DOHH2 (cell line): ENCODE measurements at regions not wholly inside any gene's neighbourhood (a gene's known extent, or its start where the extent isn't known, plus 50 kb on each side); places are given as distances from the start of the nearest gene placed in this dataset.

Experiments
- H3F3A ChIP-seq: fragments of 200-600 bp; sonication (generic), shearing (Covaris generic); 2 replicates; pipeline ENCODE4 v1.6.0; 2016; ENCODE audit warnings: antibody characterized with exemption, mild to moderate bottlenecking; ENCODE audit not compliant: control insufficient read depth, insufficient read depth
- H3K27ac ChIP-seq: fragments of 200-600 bp; sonication (generic); 2 replicates; pipeline ENCODE4 v1.5.1; 2014; ENCODE audit warnings: low read depth, mild to moderate bottlenecking, low read length, moderate library complexity
- H3K27me3 ChIP-seq: fragments of 200-600 bp; sonication (generic); 2 replicates; pipeline ENCODE4 v1.6.1; 2014; ENCODE audit warnings: mild to moderate bottlenecking, low read length, mixed read lengths; ENCODE audit not compliant: control insufficient read depth
- H3K36me3 ChIP-seq: fragments of 200-600 bp; sonication (generic); 2 replicates; pipeline ENCODE4 v1.6.1; 2014; ENCODE audit warnings: mild to moderate bottlenecking, low read length, moderate library complexity, mixed read lengths; ENCODE audit not compliant: control insufficient read depth
- H3K4me1 ChIP-seq: fragments of 200-600 bp; sonication (generic); 2 replicates; pipeline ENCODE4 v1.6.1; 2014; ENCODE audit warnings: mild to moderate bottlenecking, low read length, mixed read lengths; ENCODE audit not compliant: control insufficient read depth
- H3K4me2 ChIP-seq: fragments of 200-600 bp; sonication (generic); 2 replicates; pipeline ENCODE4 v1.6.0; 2014; ENCODE audit warnings: mild to moderate bottlenecking, low read length, moderate library complexity
- H3K4me3 ChIP-seq: fragments of 200-600 bp; sonication (generic); 2 replicates; pipeline ENCODE4 v1.5.1; 2014; ENCODE audit warnings: mild to moderate bottlenecking, low read length, mixed read lengths
- H3K79me2 ChIP-seq: fragments of 200-600 bp; sonication (generic); 2 replicates; pipeline ENCODE4 v1.6.1; 2014; ENCODE audit warnings: mild to moderate bottlenecking, low read length, mixed read lengths; ENCODE audit not compliant: control insufficient read depth
- H3K9me2 ChIP-seq: fragments of 200-600 bp; sonication (generic); replicated peaks from 2 replicates; pipeline ENCODE4 v1.6.1; 2014; ENCODE audit warnings: mild to moderate bottlenecking, low read length, mixed read lengths; ENCODE audit not compliant: control insufficient read depth
- H3K9me3 ChIP-seq: fragments of 200-600 bp; sonication (generic); 2 replicates; pipeline ENCODE4 v1.6.1; 2014; ENCODE audit warnings: antibody characterized with exemption, low read length, mixed read lengths; ENCODE audit not compliant: control insufficient read depth, insufficient read depth
- H4K20me1 ChIP-seq: fragments of 200-600 bp; sonication (generic); 2 replicates; pipeline ENCODE4 v1.6.0; 2014; ENCODE audit warnings: low read depth, mild to moderate bottlenecking, antibody characterized with exemption, low read length, moderate library complexity; ENCODE audit not compliant: control insufficient read depth, insufficient read depth
- EZH2phosphoT487 ChIP-seq: fragments of 200-600 bp; sonication (generic); IDR thresholded peaks from 2 replicates; pipeline ENCODE4 v1.6.1; 2017; ENCODE audit warnings: borderline replicate concordance, mild to moderate bottlenecking, antibody characterized with exemption, low read length, moderate library complexity, mixed read lengths
- TF ChIP-seq, protein P1 (sequence below): fragments of 200-600 bp; sonication (generic); IDR thresholded peaks from one replicate; pipeline ENCODE4 v1.5.1; 2014; ENCODE audit warnings: antibody characterized with exemption, mild to moderate bottlenecking, low read depth, low read length; ENCODE audit not compliant: poor library complexity, severe bottlenecking

GRCh38 chr10:108583877-108584276 is 1339.4 kb downstream of the XPNPEP1 start:
- no peaks in the 10 kb centered on the region for H4K20me1 ChIP-seq
- no peaks in the 10 kb centered on the region for H3K9me3 ChIP-seq
- H3F3A ChIP-seq = no peaks in the 10 kb centered on the region
- no peak overlapping the region for H3K27ac ChIP-seq
- H3K4me1 ChIP-seq = no peaks in the 10 kb centered on the region
- no peaks in the 10 kb centered on the region for H3K27me3 ChIP-seq
- H3K79me2 ChIP-seq = no peaks in the 10 kb centered on the region
- no peak overlapping the region for H3K4me3 ChIP-seq
- TF ChIP-seq EZH2phosphoT487 = no peak
- TF ChIP-seq, protein P1, sequence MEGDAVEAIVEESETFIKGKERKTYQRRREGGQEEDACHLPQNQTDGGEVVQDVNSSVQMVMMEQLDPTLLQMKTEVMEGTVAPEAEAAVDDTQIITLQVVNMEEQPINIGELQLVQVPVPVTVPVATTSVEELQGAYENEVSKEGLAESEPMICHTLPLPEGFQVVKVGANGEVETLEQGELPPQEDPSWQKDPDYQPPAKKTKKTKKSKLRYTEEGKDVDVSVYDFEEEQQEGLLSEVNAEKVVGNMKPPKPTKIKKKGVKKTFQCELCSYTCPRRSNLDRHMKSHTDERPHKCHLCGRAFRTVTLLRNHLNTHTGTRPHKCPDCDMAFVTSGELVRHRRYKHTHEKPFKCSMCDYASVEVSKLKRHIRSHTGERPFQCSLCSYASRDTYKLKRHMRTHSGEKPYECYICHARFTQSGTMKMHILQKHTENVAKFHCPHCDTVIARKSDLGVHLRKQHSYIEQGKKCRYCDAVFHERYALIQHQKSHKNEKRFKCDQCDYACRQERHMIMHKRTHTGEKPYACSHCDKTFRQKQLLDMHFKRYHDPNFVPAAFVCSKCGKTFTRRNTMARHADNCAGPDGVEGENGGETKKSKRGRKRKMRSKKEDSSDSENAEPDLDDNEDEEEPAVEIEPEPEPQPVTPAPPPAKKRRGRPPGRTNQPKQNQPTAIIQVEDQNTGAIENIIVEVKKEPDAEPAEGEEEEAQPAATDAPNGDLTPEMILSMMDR = no peak
- H3K9me2 ChIP-seq = no peaks in the 10 kb centered on the region
- H3K36me3 ChIP-seq = no peaks in the 10 kb centered on the region
- no peak overlapping the region for H3K4me2 ChIP-seq

- H3K79me2 ChIP-seq = no peaks in the 10 kb centered on the region
- H3K4me3 ChIP-seq = no peak overlapping the region
- H3K9me2 ChIP-seq = no peaks in the 10 kb centered on the region
- H4K20me1 ChIP-seq = no peaks in the 10 kb centered on the region
- H3K9me3 ChIP-seq = no peaks in the 10 kb centered on the region
- no peak overlapping the region for H3K4me2 ChIP-seq
- H3F3A ChIP-seq = no peaks in the 10 kb centered on the region
- no peaks in the 10 kb centered on the region for H3K27me3 ChIP-seq
- H3K27ac ChIP-seq = no peak overlapping the region
- TF ChIP-seq, protein P1 = no peak
- no peak for TF ChIP-seq EZH2phosphoT487
- H3K36me3 ChIP-seq = no peaks in the 10 kb centered on the region
- H3K4me1 ChIP-seq = no peaks in the 10 kb centered on the region
Measured at GRCh38 chr10:108582888-108583287, 1340.4 kb downstream of the XPNPEP1 start.

DNA sequence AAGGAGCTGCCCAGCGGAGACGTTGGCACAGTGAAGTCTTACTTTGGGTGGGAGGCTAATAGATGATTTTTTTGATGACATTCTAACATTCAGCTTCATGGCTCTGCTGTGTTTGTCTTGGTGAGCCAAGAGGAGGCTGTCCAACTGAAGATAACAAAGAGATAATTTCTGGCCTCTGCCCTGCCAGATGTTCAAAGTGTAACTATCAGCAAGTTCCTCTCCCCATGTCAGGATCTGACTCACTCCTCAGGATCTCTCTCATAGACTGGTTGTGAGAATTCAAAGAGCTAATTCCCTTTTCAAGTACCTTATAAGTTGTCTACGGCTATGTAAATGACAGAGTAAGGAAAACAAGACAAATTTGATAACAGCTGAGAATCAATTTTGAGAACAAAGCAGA is 1340.9 kb downstream of the XPNPEP1 start:
- TF ChIP-seq, protein P1 = no peak
- TF ChIP-seq EZH2phosphoT487 = no peak
- Histone ChIP-seq H3K4me3 (no peak overlapping the region), H3K9me3 (no peaks in the 10 kb centered on the region), H3K79me2 (no peaks in the 10 kb centered on the region), H3F3A (no peaks in the 10 kb centered on the region), H3K36me3 (no peaks in the 10 kb centered on the region), H3K27me3 (no peaks in the 10 kb centered on the region), H3K4me2 (no peak overlapping the region), H3K9me2 (no peaks in the 10 kb centered on the region), H4K20me1 (no peaks in the 10 kb centered on the region), H3K27ac (no peak overlapping the region), H3K4me1 (no peaks in the 10 kb centered on the region)

DNA sequence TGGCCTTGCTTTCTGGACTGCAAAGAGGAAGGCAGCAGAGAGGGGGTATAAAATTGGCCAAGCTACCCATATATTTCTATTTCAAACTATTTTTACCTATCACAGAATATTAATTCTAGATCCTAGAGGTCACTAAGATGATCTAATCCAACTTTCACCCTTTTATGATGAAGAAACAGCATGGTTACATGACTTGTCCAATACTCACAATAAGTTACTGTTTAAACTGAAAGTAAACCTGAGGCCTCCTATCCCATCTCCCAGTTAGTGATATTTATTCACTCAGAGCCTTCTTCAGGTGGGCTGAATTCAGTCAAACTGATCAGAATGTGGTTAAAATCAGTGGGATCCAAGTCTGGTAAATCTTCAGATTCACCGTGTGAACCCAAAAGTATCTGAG is 1345.1 kb downstream of the XPNPEP1 start:
- H3K27ac ChIP-seq = no peak overlapping the region
- H3F3A ChIP-seq = no peaks in the 10 kb centered on the region
- no peaks in the 10 kb centered on the region for H3K27me3 ChIP-seq
- no peaks in the 10 kb centered on the region for H3K79me2 ChIP-seq
- TF ChIP-seq EZH2phosphoT487 = no peak
- no peaks in the 10 kb centered on the region for H3K4me1 ChIP-seq
- H4K20me1 ChIP-seq = no peaks in the 10 kb centered on the region
- no peak overlapping the region for H3K4me3 ChIP-seq
- no peaks in the 10 kb centered on the region for H3K9me3 ChIP-seq
- no peaks in the 10 kb centered on the region for H3K36me3 ChIP-seq
- no peak overlapping the region for H3K4me2 ChIP-seq
- H3K9me2 ChIP-seq = no peaks in the 10 kb centered on the region
